GM23248 (cell line): ENCODE measurements at regions not wholly inside any gene's neighbourhood (a gene's known extent, or its start where the extent isn't known, plus 50 kb on each side); places are given as distances from the start of the nearest gene placed in this dataset.

Source experiments
- DNase-seq: peaks from one replicate; pipeline ENCODE4 v3.0.0-alpha.2; 2015
- H2AFZ ChIP-seq: fragments of 200-600 bp; sonication (generic); 2 replicates; pipeline ENCODE4 v1.6.1; 2016; ENCODE audit warnings: antibody characterized with exemption
- H3F3A ChIP-seq: fragments of 200-600 bp; sonication (generic); 2 replicates; pipeline ENCODE4 v1.6.1; 2016; ENCODE audit warnings: mild to moderate bottlenecking, antibody characterized with exemption, mixed run types; ENCODE audit not compliant: insufficient read depth
- H3K27ac ChIP-seq: fragments of 200-600 bp; sonication (generic); 2 replicates; pipeline ENCODE4 v1.5.1; 2016; ENCODE audit warnings: mild to moderate bottlenecking
- H3K27me3 ChIP-seq: fragments of 200-600 bp; sonication (generic); replicated peaks from 2 replicates; pipeline ENCODE4 v1.6.1; 2016; ENCODE audit warnings: mild to moderate bottlenecking; ENCODE audit not compliant: insufficient read depth
- H3K36me3 ChIP-seq: fragments of 200-600 bp; sonication (generic); 2 replicates; pipeline ENCODE4 v1.6.1; 2016; ENCODE audit warnings: low read depth, mild to moderate bottlenecking
- H3K4me1 ChIP-seq: fragments of 200-600 bp; sonication (generic); 2 replicates; pipeline ENCODE4 v1.6.1; 2016; ENCODE audit warnings: mild to moderate bottlenecking; ENCODE audit not compliant: insufficient read depth
- H3K4me2 ChIP-seq: fragments of 200-600 bp; sonication (generic); one replicate; pipeline ENCODE4 v1.6.1; 2016; ENCODE audit warnings: mild to moderate bottlenecking; ENCODE audit not compliant: unreplicated experiment
- H3K4me3 ChIP-seq: fragments of 200-600 bp; sonication (generic); 2 replicates; pipeline ENCODE4 v1.5.1; 2016; ENCODE audit warnings: mild to moderate bottlenecking
- H3K79me2 ChIP-seq: fragments of 200-600 bp; sonication (generic); 2 replicates; pipeline ENCODE4 v1.6.1; 2016; ENCODE audit warnings: mild to moderate bottlenecking; ENCODE audit not compliant: insufficient read depth
- H3K9ac ChIP-seq: fragments of 200-600 bp; sonication (generic); 2 replicates; pipeline ENCODE4 v1.6.1; 2016; ENCODE audit warnings: mild to moderate bottlenecking
- H3K9me2 ChIP-seq: fragments of 200-600 bp; sonication (generic); 2 replicates; pipeline ENCODE4 v1.6.1; 2016; ENCODE audit warnings: mixed run types, mild to moderate bottlenecking, moderate library complexity; ENCODE audit not compliant: insufficient read depth
- H3K9me3 ChIP-seq: fragments of 200-600 bp; sonication (generic); one replicate; pipeline ENCODE4 v1.6.1; 2017; ENCODE audit warnings: low read depth
- H4K20me1 ChIP-seq: fragments of 200-600 bp; sonication (generic); 2 replicates; pipeline ENCODE4 v1.6.0; 2016; ENCODE audit not compliant: insufficient read depth
- EZH2 ChIP-seq: fragments of 200-600 bp; sonication (generic); IDR thresholded peaks from 2 replicates; pipeline ENCODE4 v1.6.1; 2018; ENCODE audit warnings: antibody characterized with exemption, mild to moderate bottlenecking; ENCODE audit not compliant: insufficient read depth, poor library complexity, severe bottlenecking
- EZH2phosphoT487 ChIP-seq: fragments of 200-600 bp; sonication (generic); IDR thresholded peaks from 2 replicates; pipeline ENCODE4 v1.6.1; 2018; ENCODE audit warnings: antibody characterized with exemption, moderate library complexity, mild to moderate bottlenecking, low read depth; ENCODE audit not compliant: insufficient read depth
- WGBS, 2 experiments: methylation state at CpG; one replicate each; pipeline ENCODE4 v1.1.6; 2015 to 2017; ENCODE audit warnings: low lambda C conversion rate in 2 of 2, low coverage in 1 of 2; ENCODE audit errors: missing lambda C conversion rate in 2 of 2; 5-methylcytosine and 5-hydroxymethylcytosine counted together
- in situ Hi-C: fragments of 300-500 bp; cut with MboI; formaldehyde crosslinking; loops from 2 replicates; pipeline ENCODE4 v1.15.0; 2020

- Histone ChIP-seq H3K4me2 (no peak overlapping the region), H3K9me2 (no peaks in the 10 kb centered on the region), H3K9me3 (no peaks in the 10 kb centered on the region), H4K20me1 (no peaks in the 10 kb centered on the region), H3K4me1 (no peaks in the 10 kb centered on the region), H3K4me3 (no peak overlapping the region), H3K36me3 (no peaks in the 10 kb centered on the region), H2AFZ (no peak overlapping the region), H3K9ac (no peak overlapping the region), H3K79me2 (no peaks in the 10 kb centered on the region), H3K27me3 (peaks cover 29% of the 10 kb centered on the region), H3K27ac (no peak overlapping the region), H3F3A (no peaks in the 10 kb centered on the region)
- TF ChIP-seq EZH2: no peak
- TF ChIP-seq EZH2phosphoT487: no peak
- 71 to 79% methylated on average over 16 to 22 of the region's 22 CpGs for WGBS, 2 experiments
- in situ Hi-C loops: no loop called here
- no peak for DNase-seq
Observed at GRCh38 chr15:101543926-101544612, 54.6 kb upstream of the PCSK6 start.

- H3K4me3 ChIP-seq: no peak overlapping the region
- no peaks in the 10 kb centered on the region for H3K9me3 ChIP-seq
- H3K4me1 ChIP-seq: no peaks in the 10 kb centered on the region
- WGBS, 2 experiments: 65 to 69% methylated on average over 11 to 12 of the region's 12 CpGs
- no peak overlapping the region for H3K9ac ChIP-seq
- no peaks in the 10 kb centered on the region for H3F3A ChIP-seq
- H3K27me3 ChIP-seq: peaks cover 26% of the 10 kb centered on the region
- H4K20me1 ChIP-seq: no peaks in the 10 kb centered on the region
- DNase-seq: no peak
- TF ChIP-seq EZH2: no peak
- TF ChIP-seq EZH2phosphoT487: no peak
- H3K79me2 ChIP-seq: no peaks in the 10 kb centered on the region
- in situ Hi-C loops: no loop called here
- no peaks in the 10 kb centered on the region for H3K36me3 ChIP-seq
- no peak overlapping the region for H2AFZ ChIP-seq
- no peak overlapping the region for H3K4me2 ChIP-seq
- H3K9me2 ChIP-seq: no peaks in the 10 kb centered on the region
- no peak overlapping the region for H3K27ac ChIP-seq
Observed at GRCh38 chr15:101543431-101543830, 53.9 kb upstream of the PCSK6 start.

GRCh38 chr15:101543026-101543390 lies 53.5 kb upstream of the PCSK6 start:
- WGBS, 2 experiments: 55 to 57% methylated on average over 7 of the region's 7 CpGs
- Histone ChIP-seq H3K4me1 (no peaks in the 10 kb centered on the region), H4K20me1 (no peaks in the 10 kb centered on the region), H3K9me3 (no peaks in the 10 kb centered on the region), H2AFZ (no peak overlapping the region), H3K27ac (no peak overlapping the region), H3F3A (no peaks in the 10 kb centered on the region), H3K9me2 (no peaks in the 10 kb centered on the region), H3K4me2 (no peak overlapping the region), H3K36me3 (no peaks in the 10 kb centered on the region), H3K9ac (no peak overlapping the region), H3K4me3 (no peak overlapping the region), H3K27me3 (peaks cover 23% of the 10 kb centered on the region), H3K79me2 (no peaks in the 10 kb centered on the region)
- TF ChIP-seq EZH2phosphoT487 (no peak), EZH2 (no peak)
- DNase-seq: no peak
- in situ Hi-C loops: no loop called here

- no peak for TF ChIP-seq EZH2phosphoT487
- no peak for TF ChIP-seq EZH2
- H3K9me3 ChIP-seq: no peaks in the 10 kb centered on the region
- no peak overlapping the region for H3K27ac ChIP-seq
- H3K4me3 ChIP-seq: no peak overlapping the region
- H3F3A ChIP-seq: no peaks in the 10 kb centered on the region
- H3K27me3 ChIP-seq: peaks cover 19% of the 10 kb centered on the region
- H3K9me2 ChIP-seq: no peaks in the 10 kb centered on the region
- H3K36me3 ChIP-seq: no peaks in the 10 kb centered on the region
- 79% methylated on average over 11 to 16 of the region's 17 CpGs for WGBS, 2 experiments
- H3K4me1 ChIP-seq: no peaks in the 10 kb centered on the region
- no peaks in the 10 kb centered on the region for H4K20me1 ChIP-seq
- no peak overlapping the region for H3K4me2 ChIP-seq
- in situ Hi-C loops: no loop called here
- DNase-seq: no peak
- no peak overlapping the region for H3K9ac ChIP-seq
- no peak overlapping the region for H2AFZ ChIP-seq
- no peaks in the 10 kb centered on the region for H3K79me2 ChIP-seq
Observed at GRCh38 chr15:101542306-101543025, 53.0 kb upstream of the PCSK6 start.
